NCI-H460 (cell line): ENCODE measurements at regions not wholly inside any gene's neighbourhood (a gene's known extent, or its start where the extent isn't known, plus 50 kb on each side); places are given as distances from the start of the nearest gene placed in this dataset.
"Not testable (repeated sequence)": the region's sequence is repeated elsewhere in the genome, so short reads cannot be mapped to it uniquely, and the experiment has no call there.

ENCODE experiments used
- DNase-seq: peaks from one replicate; pipeline ENCODE4 v3.0.0-alpha.2; 2016; ENCODE audit warnings: low read depth; ENCODE audit errors: extremely low read depth

- DNase-seq = no peak
These were observed 415.4 kb downstream of the BRD1 start for GRCh38 chr22:49412236-49412635.

GRCh38 chr22:49411236-49411635, 416.4 kb downstream of the BRD1 start:
- DNase-seq = no peak

GRCh38 chr22:49408102-49408836, 419.4 kb downstream of the BRD1 start:
- no peak for DNase-seq

- no peak for DNase-seq
These were observed 420.6 kb downstream of the BRD1 start for GRCh38 chr22:49406879-49407587.

GRCh38 chr22:49406047-49406650, 421.5 kb downstream of the BRD1 start:
- no peak for DNase-seq

GRCh38 chr22:49405590-49405989, 422.1 kb downstream of the BRD1 start:
- DNase-seq = no peak

- no peak for DNase-seq
These were observed 423.0 kb downstream of the BRD1 start for GRCh38 chr22:49404576-49405241.

GRCh38 chr22:49404020-49404419, 423.7 kb downstream of the BRD1 start:
- DNase-seq = no peak

- no peak for DNase-seq
These were observed 424.6 kb downstream of the BRD1 start for GRCh38 chr22:49403102-49403501.

GRCh38 chr22:49402169-49402568, 425.5 kb downstream of the BRD1 start:
- DNase-seq = no peak

- DNase-seq = no peak
These were observed 426.6 kb downstream of the BRD1 start for GRCh38 chr22:49400941-49401598.

GRCh38 chr22:49400136-49400940, 427.3 kb downstream of the BRD1 start:
- DNase-seq = no peak

- DNase-seq = no peak
These were observed 429.0 kb downstream of the BRD1 start for GRCh38 chr22:49398646-49399045.

- no peak for DNase-seq
These were observed 429.6 kb downstream of the BRD1 start for GRCh38 chr22:49398115-49398514.

GRCh38 chr22:49396817-49397216, 430.9 kb downstream of the BRD1 start:
- no peak for DNase-seq

- no peak for DNase-seq
These were observed 432.1 kb downstream of the BRD1 start for GRCh38 chr22:49395617-49396016.

GRCh38 chr22:49395062-49395461, 432.6 kb downstream of the BRD1 start:
- DNase-seq = not testable (repeated sequence)

GRCh38 chr22:49394116-49394785, 433.4 kb downstream of the BRD1 start:
- DNase-seq = no peak

- DNase-seq = no peak
These were observed 434.1 kb downstream of the BRD1 start for GRCh38 chr22:49393526-49393925.
